Heart right ventricle (tissue), 16 donors: ENCODE measurements at regions not wholly inside any gene's neighbourhood (a gene's known extent, or its start where the extent isn't known, plus 50 kb on each side); places are given as distances from the start of the nearest gene placed in this dataset.

ENCODE experiments used
- ATAC-seq, 8 donors: fragments of 200-7000 bp; cut with Tn5 transposase; one replicate each; pipeline ENCODE4 v1.9.1; 2020; ENCODE audit warnings: mild to moderate bottlenecking in 8 of 8, moderate library complexity in 8 of 8, moderate number of reproducible peaks in 1 of 8
- DNase-seq, 2 donors: peaks; one replicate each; pipeline ENCODE4 v3.0.0-alpha.2; 2020
- H3K27ac ChIP-seq, 10 donors: fragments of 200-600 bp; sonication (generic) in 2 of 10; one replicate each; pipeline versions ENCODE4 v1.5.0 to v1.8.0; 2020 to 2022; ENCODE audit warnings: mild to moderate bottlenecking in 3 of 10
- H3K27me3 ChIP-seq, 7 donors: fragments of 200-600 bp; one replicate each; pipeline ENCODE4 v1.8.0; 2021 to 2022; ENCODE audit warnings: mild to moderate bottlenecking in 2 of 7
- H3K36me3 ChIP-seq, 9 donors: fragments of 200-600 bp; sonication (generic) in 1 of 9; one replicate each; pipeline versions ENCODE4 v1.5.0 to v1.8.0; 2020 to 2022; ENCODE audit warnings: mild to moderate bottlenecking in 2 of 9
- H3K4me1 ChIP-seq, 9 donors: fragments of 200-600 bp; sonication (generic) in 1 of 9; one replicate each; pipeline versions ENCODE4 v1.5.0 to v1.8.0; 2020 to 2022; ENCODE audit warnings: mild to moderate bottlenecking in 4 of 9
- H3K4me3 ChIP-seq, 10 donors: fragments of 200-600 bp; sonication (generic) in 2 of 10; one replicate each; pipeline versions ENCODE4 v1.5.0 to v1.8.0; 2020 to 2022; ENCODE audit warnings: mild to moderate bottlenecking in 7 of 10, moderate library complexity in 2 of 10
- H3K9me3 ChIP-seq, 11 donors: fragments of 200-600 bp in 10 of 11; sonication (generic) in 2 of 11; one replicate each; pipeline versions ENCODE4 v1.5.0 to v1.8.0; 2013 to 2022; ENCODE audit warnings: mild to moderate bottlenecking in 2 of 11, control low read depth in 1 of 11, moderate library complexity in 1 of 11
- WGBS, 2 donors: extraction: QIAGEN DNeasy Blood & Tissue Kit; methylation state at CpG; one replicate each; pipeline ENCODE4 v1.1.7; 2013; ENCODE audit warnings: inconsistent platforms in 1 of 2; 5-methylcytosine and 5-hydroxymethylcytosine counted together
- intact Hi-C, 10 donors: fragments of 100-400 bp; cut with DNase I; formaldehyde crosslinking; loops; one replicate each; pipeline versions ENCODE4 v1.11.1 to v1.14.2; 2022
- TF ChIP-seq, protein P1 (sequence below), 9 donors: fragments of 200-600 bp; sonication (generic) in 2 of 9; IDR thresholded peaks; one replicate each; pipeline versions ENCODE4 v1.5.0 to v1.8.0; 2021 to 2022; ENCODE audit warnings: antibody characterized with exemption in 9 of 9, mild to moderate bottlenecking in 5 of 9, moderate library complexity in 1 of 9
- donor health status: Arrhythmogenic right ventricular cardiomyopathy.
- donor health status: ischemic (EF 13 %, LVEDD 7.1; RV severe dilation, severe dysfunction).
- donor health status: healthy with polysubstance abuse.
- donor health status: DM: no; HTN: yes; CAD: no.
- donor health status: DM: no; HTN: no; CAD: no.
- donor health status: ischemic (EF 25% LVEDD 6.9; RV normal size, moderate dysfunction).
- donor health status: ischemic (EF 25% LVEDD 5.7; RV mildly dilated, moderate dysfunction).
- donor health status: healthy.
- donor health status: DM: yes; HTN: yes; CAD: no.
- donor health status: Ischemic cardiomyopathy.
- donor health status: ischemic (EF 35%, LVEDD 5.7; RV mildly dilated, moderate dysfunction).
- donor health status: nonischemic (EF 11% LVEDD 7.7; RV severe dilation, severe dysfunction).
- donor health status: DM: yes; HTN: yes; CAD: no.
- donor health status: PGD.
- donor health status: ischemic (EF 29% LVEDD 5.4; RV normal size, mild dysfunction).
- donor health status: nonischemic (EF 23%, LVEDD 6.1; RV moderate dilation, normal function).

DNA sequence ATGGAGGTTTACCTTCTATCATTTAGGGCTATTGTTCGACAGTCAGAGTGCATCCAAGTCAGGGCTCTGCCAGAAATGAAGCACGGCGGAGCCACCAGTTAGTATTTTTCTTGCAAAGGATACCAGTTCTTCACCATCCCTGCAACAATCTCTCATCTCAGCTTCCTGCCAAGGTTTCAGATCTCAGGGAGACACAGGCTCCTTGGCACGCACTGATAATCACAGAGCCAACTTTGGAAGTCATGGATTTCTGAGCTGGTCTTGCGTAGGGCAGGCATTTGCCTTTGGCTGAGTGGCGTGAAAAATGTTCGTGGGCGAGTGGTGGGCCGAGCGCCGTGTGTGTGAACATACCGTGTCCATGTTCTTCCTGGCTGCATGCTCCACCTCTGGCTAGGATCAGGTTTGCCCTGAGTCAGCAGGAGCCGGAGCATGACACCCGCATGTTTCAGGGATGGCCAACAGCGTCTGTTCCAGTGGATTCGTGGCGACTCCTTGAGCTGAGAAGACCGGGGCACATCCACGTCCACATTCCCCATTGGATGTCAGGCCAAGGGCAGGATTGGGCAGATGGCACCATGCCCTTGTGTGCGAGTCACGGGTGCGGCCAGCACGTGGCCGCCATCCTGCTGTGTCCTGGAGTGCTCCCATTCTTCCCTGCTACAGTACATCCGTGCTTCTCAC lies 118.5 kb upstream of the C1orf174 start:
- WGBS, 2 donors = 87 to 91% methylated on average over 25 of the region's 25 CpGs
- no peak for DNase-seq

DNA sequence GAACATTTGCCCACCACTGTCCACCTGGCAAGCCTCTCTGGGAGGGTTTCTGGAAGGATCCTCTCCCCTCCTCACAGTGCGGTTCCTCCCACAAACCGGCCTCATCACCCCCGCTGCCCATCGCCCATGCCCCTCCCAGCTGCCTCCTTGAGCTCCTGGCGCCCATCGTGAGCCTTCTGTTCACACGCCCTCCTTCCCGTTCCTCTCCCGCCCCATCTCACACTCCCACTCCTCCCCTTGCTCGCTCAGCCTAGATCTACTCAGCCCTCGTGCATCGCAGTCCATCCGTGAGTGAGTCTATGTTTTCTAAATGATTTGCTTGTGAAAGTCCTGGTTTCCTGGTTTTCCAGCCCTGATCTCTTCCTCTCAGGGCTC lies 119.1 kb upstream of the C1orf174 start:
- Histone ChIP-seq H3K27me3 (peaks cover 0 to 35% (median 18%) of the 10 kb centered on the region in 7 donors), H3K27ac (no peak overlapping the region), H3K36me3 (no peaks in the 10 kb centered on the region), H3K4me3 (no peak overlapping the region), H3K4me1 (no peaks in the 10 kb centered on the region), H3K9me3 (no peaks in the 10 kb centered on the region)
- 69 to 73% methylated on average over 13 of the region's 13 CpGs for WGBS, 2 donors
- DNase-seq = no peak
- ATAC-seq = no peak
- TF ChIP-seq, protein P1, sequence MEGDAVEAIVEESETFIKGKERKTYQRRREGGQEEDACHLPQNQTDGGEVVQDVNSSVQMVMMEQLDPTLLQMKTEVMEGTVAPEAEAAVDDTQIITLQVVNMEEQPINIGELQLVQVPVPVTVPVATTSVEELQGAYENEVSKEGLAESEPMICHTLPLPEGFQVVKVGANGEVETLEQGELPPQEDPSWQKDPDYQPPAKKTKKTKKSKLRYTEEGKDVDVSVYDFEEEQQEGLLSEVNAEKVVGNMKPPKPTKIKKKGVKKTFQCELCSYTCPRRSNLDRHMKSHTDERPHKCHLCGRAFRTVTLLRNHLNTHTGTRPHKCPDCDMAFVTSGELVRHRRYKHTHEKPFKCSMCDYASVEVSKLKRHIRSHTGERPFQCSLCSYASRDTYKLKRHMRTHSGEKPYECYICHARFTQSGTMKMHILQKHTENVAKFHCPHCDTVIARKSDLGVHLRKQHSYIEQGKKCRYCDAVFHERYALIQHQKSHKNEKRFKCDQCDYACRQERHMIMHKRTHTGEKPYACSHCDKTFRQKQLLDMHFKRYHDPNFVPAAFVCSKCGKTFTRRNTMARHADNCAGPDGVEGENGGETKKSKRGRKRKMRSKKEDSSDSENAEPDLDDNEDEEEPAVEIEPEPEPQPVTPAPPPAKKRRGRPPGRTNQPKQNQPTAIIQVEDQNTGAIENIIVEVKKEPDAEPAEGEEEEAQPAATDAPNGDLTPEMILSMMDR (IDR thresholded peaks at IDR 0.05) = no peak
- intact Hi-C loops = no loop called here

More for the DNA sequence above, 118.5 kb upstream of the C1orf174 start:
- intact Hi-C loops = no loop called here
- no peaks in the 10 kb centered on the region for H3K9me3 ChIP-seq
- TF ChIP-seq, protein P1 (IDR thresholded peaks at IDR 0.05) = no peak
- no peak for ATAC-seq
- H3K36me3 ChIP-seq = no peaks in the 10 kb centered on the region
- H3K27ac ChIP-seq = no peak overlapping the region
- peaks cover 0 to 31% (median 13%) of the 10 kb centered on the region in 7 donors for H3K27me3 ChIP-seq
- no peaks in the 10 kb centered on the region for H3K4me1 ChIP-seq
- no peak overlapping the region for H3K4me3 ChIP-seq

DNA sequence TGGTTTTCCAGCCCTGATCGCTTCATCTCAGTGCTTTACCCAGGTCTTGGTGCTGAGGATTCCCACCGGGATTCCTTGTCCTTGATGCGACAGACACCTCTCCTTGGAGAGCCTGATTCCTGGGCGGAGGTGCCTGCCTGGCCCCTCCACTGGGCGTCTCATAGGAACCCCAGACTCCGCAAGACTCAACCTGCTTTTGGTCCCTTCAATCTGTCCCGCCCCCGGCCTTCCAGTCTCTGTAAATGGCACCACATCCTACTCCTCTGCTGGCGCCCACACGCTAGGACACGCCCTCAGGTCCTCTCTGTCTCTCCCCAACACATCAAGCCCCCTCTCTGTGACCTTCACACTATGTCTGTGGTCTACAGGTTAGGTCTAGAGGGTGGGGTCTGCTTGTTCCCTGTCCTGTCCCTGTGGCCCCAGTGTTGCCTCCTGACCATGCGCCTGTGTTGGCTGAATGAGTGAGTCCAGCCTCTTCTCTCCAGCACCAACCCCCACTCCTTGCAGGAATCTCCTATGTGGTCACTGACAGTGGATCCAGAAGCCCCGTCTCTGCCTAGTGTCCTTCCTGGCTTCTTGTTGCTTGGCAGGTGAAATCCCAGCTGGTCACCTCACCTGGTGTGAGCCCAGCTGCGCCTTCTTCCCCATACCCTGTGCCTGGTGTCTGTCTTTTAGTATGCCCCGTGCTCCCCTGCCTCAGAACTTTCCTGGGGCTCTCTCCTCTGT lies 119.7 kb upstream of the C1orf174 start:
- 78 to 81% methylated on average over 15 of the region's 15 CpGs for WGBS, 2 donors
- ATAC-seq = no peak
- Histone ChIP-seq H3K27ac (no peak overlapping the region), H3K9me3 (no peaks in the 10 kb centered on the region), H3K27me3 (peaks cover 0 to 40% (median 24%) of the 10 kb centered on the region in 7 donors), H3K4me3 (no peak overlapping the region), H3K36me3 (no peaks in the 10 kb centered on the region), H3K4me1 (no peaks in the 10 kb centered on the region)
- no peak for DNase-seq
- TF ChIP-seq, protein P1 (IDR thresholded peaks at IDR 0.05) = no peak
- intact Hi-C loops = no loop called here

DNA sequence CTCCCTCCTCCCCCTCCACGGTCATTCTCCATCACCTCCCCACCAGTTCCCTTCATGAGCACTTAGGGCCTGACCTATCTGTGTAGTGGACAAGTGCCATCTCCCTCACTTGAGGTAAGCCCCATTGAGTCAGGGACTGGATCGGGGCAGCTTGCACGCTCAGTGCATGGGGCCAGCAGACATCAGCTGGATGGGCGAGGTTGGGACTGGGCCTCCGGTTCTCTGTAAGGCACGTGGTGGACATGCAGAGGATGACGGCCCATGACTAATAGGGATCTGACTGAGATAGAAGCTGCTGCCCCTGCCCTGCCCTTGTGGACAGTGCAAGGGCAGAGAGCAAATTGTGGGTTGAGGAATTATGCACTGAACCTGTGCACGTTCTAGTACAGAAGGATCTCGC lies 120.4 kb upstream of the C1orf174 start:
- ATAC-seq (no peak), DNase-seq (no peak)
- 55 to 58% methylated on average over 9 of the region's 9 CpGs for WGBS, 2 donors

More for the DNA sequence above, 120.4 kb upstream of the C1orf174 start:
- no peak overlapping the region for H3K4me3 ChIP-seq
- H3K27ac ChIP-seq = no peak overlapping the region
- intact Hi-C loops = no loop called here
- H3K4me1 ChIP-seq = no peaks in the 10 kb centered on the region
- H3K9me3 ChIP-seq = no peaks in the 10 kb centered on the region
- no peaks in the 10 kb centered on the region for H3K36me3 ChIP-seq
- peaks cover 0 to 35% (median 24%) of the 10 kb centered on the region in 7 donors for H3K27me3 ChIP-seq
- TF ChIP-seq, protein P1 (IDR thresholded peaks at IDR 0.05) = no peak
